ENCODE measurements at regions not wholly inside any gene's neighbourhood (a gene's known extent, or its start where the extent isn't known, plus 50 kb on each side); places are given as distances from the start of the nearest gene placed in this dataset.

DNA sequence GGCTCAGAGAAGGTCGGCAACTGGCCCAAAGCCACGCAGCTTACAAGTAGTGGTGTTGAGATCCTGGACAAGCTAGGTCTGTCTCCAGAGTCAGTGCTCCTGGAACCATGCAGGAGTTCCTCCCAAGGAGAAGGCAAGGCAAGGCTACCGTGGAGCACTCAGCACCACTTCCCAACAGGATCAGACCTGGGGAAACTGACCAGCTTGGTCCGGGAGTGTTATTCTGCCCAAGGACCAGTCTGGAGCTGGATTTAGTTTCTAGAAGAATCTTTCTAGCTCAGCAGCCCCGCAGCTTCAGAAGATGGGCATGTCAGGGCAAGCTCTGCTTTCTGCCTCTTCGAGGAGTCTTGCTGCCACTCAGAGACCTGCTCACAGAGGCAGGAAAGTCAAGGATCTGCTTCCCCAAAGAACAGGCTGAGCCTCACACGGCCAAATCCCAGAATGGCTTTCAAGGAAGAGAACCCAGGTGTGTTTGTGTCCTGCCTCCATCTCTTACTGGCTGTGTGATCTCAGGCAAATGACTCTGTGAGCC lies 302.8 kb downstream of the MATN1 start:
- no peak for TF ChIP-seq EP300 (IDR thresholded peaks at IDR 0.05)
- TF ChIP-seq, protein P1, sequence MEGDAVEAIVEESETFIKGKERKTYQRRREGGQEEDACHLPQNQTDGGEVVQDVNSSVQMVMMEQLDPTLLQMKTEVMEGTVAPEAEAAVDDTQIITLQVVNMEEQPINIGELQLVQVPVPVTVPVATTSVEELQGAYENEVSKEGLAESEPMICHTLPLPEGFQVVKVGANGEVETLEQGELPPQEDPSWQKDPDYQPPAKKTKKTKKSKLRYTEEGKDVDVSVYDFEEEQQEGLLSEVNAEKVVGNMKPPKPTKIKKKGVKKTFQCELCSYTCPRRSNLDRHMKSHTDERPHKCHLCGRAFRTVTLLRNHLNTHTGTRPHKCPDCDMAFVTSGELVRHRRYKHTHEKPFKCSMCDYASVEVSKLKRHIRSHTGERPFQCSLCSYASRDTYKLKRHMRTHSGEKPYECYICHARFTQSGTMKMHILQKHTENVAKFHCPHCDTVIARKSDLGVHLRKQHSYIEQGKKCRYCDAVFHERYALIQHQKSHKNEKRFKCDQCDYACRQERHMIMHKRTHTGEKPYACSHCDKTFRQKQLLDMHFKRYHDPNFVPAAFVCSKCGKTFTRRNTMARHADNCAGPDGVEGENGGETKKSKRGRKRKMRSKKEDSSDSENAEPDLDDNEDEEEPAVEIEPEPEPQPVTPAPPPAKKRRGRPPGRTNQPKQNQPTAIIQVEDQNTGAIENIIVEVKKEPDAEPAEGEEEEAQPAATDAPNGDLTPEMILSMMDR (IDR thresholded peaks at IDR 0.05) = no peak

Data from upper lobe of left lung (tissue), 4 donors.